OCI-LY1 (cell line): ENCODE measurements at regions not wholly inside any gene's neighbourhood (a gene's known extent, or its start where the extent isn't known, plus 50 kb on each side); places are given as distances from the start of the nearest gene placed in this dataset.

Source experiments
- CTCF ChIP-seq: fragments of 200-600 bp; sonication (generic), shearing (Covaris generic); IDR thresholded peaks from 2 replicates; pipeline ENCODE4 v1.5.1; 2017; ENCODE audit warnings: mild to moderate bottlenecking, antibody characterized with exemption, low read length, moderate library complexity, mixed read lengths
- EZH2 ChIP-seq: fragments of 200-600 bp; sonication (generic), shearing (Covaris generic); IDR thresholded peaks from 2 replicates; pipeline ENCODE4 v1.8.0; 2017; ENCODE audit warnings: borderline replicate concordance, mixed run types, mild to moderate bottlenecking, antibody characterized with exemption, low read length, moderate library complexity, mixed read lengths

DNA sequence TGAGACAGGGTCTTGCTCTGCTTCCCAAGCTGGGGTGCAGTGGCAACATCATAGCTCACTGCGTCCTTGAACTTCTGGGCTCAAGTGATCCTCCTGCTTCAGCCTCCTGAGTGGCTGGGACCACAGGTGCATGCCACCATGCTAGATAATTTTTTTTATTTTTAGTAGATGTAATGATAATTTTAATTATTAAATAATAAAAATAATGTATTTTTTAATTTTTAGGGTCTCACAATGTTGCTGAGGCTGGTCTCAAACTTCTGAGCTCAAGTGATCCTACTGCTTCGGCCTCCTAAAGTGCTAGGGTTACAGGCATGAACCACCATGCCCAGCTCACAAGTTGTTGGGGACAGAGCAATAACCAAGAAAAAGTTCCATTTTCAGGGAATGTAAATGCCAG is 138.0 kb upstream of the RALGAPA2 start:
- TF ChIP-seq CTCF, result no peak
- TF ChIP-seq EZH2, result no peak
